Liver (tissue), 3 donors: ENCODE measurements at regions not wholly inside any gene's neighbourhood (a gene's known extent, or its start where the extent isn't known, plus 50 kb on each side); places are given as distances from the start of the nearest gene placed in this dataset.

Source experiments
- FOXA2 ChIP-seq: IDR thresholded peaks from 2 replicates; pipeline ENCODE4 v1.6.1; 2016; ENCODE audit warnings: antibody characterized with exemption
- RAD21 ChIP-seq, 2 donors: IDR thresholded peaks; 2 replicates each; pipeline ENCODE4 v1.6.1; 2016; ENCODE audit warnings: antibody characterized with exemption in 2 of 2, mild to moderate bottlenecking in 2 of 2
- REST ChIP-seq: IDR thresholded peaks from 2 replicates; pipeline ENCODE4 v1.6.1; 2016; ENCODE audit warnings: antibody characterized with exemption, mild to moderate bottlenecking
- SP1 ChIP-seq: IDR thresholded peaks from 2 replicates; pipeline ENCODE4 v1.6.1; 2018; ENCODE audit warnings: antibody characterized with exemption, mild to moderate bottlenecking
- TAF1 ChIP-seq: conservative IDR thresholded peaks from 2 replicates; pipeline ENCODE4 v1.6.1; 2016; ENCODE audit warnings: antibody characterized with exemption, mild to moderate bottlenecking
- TF ChIP-seq, protein P1 (sequence below): IDR thresholded peaks from 2 replicates; pipeline ENCODE4 v1.6.1; 2016; ENCODE audit warnings: antibody characterized with exemption
- TF ChIP-seq, protein P2 (sequence below): fragments of 150-350 bp; IDR thresholded peaks from 2 replicates; pipeline ENCODE4 v1.5.1; 2017; ENCODE audit warnings: improper control_type of control experiment, low read depth, low read length; ENCODE audit not compliant: missing input control
- donor health status: healthy.
- donor health status: healthy.

GRCh38 chr21:35644523-35644922, 415.8 kb downstream of the SETD4 start:
- TF ChIP-seq, protein P1, sequence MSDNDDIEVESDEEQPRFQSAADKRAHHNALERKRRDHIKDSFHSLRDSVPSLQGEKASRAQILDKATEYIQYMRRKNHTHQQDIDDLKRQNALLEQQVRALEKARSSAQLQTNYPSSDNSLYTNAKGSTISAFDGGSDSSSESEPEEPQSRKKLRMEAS, result no peak
- TF ChIP-seq, protein P2, sequence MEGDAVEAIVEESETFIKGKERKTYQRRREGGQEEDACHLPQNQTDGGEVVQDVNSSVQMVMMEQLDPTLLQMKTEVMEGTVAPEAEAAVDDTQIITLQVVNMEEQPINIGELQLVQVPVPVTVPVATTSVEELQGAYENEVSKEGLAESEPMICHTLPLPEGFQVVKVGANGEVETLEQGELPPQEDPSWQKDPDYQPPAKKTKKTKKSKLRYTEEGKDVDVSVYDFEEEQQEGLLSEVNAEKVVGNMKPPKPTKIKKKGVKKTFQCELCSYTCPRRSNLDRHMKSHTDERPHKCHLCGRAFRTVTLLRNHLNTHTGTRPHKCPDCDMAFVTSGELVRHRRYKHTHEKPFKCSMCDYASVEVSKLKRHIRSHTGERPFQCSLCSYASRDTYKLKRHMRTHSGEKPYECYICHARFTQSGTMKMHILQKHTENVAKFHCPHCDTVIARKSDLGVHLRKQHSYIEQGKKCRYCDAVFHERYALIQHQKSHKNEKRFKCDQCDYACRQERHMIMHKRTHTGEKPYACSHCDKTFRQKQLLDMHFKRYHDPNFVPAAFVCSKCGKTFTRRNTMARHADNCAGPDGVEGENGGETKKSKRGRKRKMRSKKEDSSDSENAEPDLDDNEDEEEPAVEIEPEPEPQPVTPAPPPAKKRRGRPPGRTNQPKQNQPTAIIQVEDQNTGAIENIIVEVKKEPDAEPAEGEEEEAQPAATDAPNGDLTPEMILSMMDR, result no peak
- TF ChIP-seq REST (no peak), SP1 (no peak), TAF1 (no peak), RAD21 (IDR thresholded peaks at IDR 0.05) (no peak), FOXA2 (no peak)
